SKM-1 (cell line): ENCODE measurements at regions not wholly inside any gene's neighbourhood (a gene's known extent, or its start where the extent isn't known, plus 50 kb on each side); places are given as distances from the start of the nearest gene placed in this dataset.

Source experiments
- DNase-seq: peaks from one replicate; lab custom pipeline; 2025; ENCODE audit not compliant: unreplicated experiment; lab: John Stamatoyannopoulos, UW

DNA sequence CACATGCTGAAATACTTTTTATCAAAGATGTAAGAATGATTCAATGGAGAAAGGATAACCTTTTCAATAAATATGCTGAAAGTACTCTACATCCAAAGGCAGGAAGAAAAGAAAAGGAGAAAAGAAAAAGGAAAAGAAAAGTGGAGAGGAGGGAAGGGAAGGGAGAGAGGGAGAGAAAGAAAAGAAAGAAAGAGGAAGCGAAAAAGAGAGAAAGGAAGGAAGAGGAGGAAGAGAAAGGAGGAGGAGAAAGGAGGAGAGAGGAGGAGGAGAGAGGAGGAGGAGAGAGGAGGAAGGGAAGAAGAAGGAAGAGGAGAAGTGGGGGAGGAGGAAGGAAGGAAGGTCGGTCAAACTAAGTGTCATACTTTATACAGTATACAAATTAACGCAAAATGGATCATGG lies 297.4 kb upstream of the HSF2 start:
- no peak for DNase-seq

DNA sequence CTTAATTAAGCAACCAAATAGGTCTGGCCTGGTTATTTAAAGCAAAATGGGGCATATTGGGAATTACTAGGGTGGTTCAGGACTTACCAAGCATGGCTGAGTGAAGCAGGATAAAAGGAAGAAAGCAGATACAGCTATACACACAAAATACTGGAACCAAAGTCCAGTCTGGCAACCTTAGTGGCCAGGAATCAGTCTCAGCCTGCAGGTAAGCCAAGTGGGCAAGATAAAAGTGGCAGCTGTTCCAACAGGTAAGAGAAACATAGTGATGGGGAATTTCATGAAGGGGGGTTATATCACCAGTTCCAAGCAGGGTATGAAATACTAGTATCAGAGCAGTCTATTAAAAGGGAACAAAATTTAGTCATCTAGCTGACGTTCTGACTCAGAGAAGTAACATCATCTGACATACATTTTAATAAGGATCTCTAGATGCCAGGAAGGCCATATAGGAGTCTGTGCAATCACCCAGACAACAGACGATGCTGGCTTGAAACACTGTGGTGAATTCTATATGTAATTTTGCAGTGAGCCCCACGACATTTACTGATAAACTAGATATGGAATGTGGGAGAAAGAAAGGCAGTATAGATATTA lies 292.1 kb upstream of the HSF2 start:
- DNase-seq, result no peak

DNA sequence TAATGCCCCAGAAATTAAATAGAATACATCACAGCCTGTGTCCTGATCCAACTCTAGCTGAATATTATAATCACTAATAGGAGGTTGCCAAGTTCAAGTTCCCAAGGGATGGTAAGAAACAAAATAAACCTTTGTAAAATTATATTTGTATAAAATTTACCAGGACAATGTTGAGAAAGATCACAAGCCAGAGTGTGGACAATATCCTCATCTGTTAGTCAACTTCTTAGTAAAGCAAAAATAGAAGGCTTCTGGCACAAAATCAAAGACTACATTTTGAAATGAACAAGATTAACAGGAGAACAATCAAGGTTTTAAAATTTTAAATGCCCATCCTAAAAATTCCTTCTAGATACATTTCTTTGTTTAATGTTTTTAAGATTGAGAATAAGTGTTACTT lies 290.4 kb upstream of the HSF2 start:
- DNase-seq, result no peak

DNA sequence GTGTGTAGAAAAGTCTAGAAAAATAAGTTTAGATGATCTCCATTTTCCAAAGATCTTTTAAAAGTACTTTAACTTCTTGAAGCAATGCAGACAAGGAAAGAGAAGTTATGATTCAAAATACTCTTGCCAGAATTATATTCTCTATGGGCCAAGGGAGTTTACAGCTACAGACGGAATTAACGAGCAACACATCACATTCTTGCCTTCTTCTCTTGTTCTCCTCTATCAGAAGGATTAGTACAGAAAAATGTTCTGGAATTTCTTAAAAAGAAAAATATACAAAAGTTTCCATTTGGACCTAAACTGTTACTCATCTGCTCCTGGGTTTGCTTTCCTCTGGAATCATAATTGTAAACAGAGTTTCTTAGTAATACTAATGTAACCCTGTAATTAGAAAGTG lies 284.7 kb upstream of the HSF2 start:
- DNase-seq, result no peak

DNA sequence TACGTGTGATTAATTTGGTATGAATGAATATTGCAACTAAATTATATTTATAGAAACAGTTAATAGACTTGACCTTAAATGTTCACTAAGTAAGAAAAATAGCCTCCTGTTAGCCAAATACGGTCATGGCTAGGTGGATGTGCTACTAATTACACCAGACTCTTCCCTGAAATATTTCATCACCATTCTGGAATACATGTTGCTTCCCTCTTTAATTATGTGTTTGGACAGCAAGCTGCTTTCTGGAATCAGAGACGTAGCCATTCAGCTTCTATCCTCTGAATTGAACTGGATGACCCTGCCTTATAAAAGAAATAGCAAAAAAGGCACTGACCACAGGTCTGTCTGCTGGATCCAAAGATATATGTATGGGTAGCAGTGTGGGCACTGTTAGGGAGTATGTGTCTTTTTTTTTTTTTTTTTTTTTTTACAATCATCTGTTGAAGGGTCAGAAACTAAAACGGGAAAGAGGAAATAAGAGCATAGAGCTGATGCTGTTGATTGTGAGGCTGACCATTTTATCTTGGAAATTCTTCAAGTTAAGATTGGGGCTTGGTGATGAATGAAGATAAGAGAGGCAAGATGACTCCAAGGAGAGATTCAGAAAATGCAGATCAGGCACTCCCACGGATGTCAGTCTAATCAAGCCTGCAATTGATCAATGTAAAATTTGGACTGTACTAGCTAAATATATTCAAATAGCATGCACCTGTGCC lies 283.2 kb upstream of the HSF2 start:
- no peak for DNase-seq

DNA sequence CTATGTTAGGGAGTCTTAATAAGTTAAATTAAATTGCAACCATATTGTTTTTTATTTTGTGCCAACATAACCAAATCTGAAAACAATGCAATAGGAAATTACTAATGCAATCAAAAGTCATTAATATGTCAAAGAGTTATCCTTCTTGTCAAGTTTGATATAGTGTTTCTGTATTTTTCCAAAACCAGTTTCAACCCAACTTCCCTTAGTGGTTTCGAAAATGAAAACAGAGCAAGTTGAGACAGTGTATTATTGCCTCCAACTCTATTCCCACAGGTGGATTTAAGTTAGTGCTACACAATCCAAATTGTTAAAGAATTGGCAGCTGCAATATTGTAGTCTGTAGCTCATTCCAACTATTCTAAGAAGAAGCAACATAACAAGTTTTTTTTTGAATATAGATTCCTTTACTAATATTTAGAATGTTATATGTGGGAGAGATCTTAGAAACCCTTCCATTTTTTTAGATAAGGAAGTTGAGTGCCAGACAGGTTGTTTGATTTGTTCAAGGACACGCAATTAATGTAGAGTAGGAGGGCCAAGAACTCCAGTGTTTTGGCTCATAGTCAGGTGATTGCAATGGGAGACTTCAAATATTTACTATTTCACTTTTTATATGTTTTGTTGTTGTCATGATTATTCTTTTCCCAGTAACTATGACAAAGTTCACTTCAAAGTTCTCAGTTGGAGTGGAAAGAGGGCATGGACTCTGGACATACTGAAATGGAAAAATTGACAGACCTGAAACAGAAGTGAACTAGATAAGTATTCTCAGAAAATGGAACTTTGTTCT lies 282.4 kb upstream of the HSF2 start:
- no peak for DNase-seq

DNA sequence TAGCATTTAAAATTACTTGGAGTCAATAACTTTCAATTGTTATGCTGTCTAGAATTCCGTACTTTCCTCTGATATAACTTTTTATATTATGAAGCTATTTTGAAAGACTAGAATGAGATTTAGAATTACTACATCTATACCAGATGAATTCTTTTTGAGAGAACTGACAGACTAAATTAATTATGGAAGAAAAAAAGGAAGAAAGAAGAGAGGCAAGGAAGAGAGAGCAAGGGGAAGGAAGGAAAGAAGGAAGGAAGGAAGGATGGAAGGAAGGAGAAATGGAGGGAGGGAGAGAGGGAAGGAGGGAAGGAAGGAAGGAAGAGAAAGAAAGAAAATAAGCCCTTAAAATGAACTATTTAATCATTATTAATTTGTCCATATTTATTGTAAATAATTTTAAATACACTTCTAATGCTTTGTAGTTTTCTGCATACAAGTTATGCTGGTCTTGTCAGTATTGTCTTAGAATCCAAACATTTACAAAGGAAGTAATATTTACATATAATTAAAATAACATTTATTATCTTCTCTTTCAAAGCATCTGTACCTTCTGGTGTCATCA lies 280.4 kb upstream of the HSF2 start:
- DNase-seq, result no peak

DNA sequence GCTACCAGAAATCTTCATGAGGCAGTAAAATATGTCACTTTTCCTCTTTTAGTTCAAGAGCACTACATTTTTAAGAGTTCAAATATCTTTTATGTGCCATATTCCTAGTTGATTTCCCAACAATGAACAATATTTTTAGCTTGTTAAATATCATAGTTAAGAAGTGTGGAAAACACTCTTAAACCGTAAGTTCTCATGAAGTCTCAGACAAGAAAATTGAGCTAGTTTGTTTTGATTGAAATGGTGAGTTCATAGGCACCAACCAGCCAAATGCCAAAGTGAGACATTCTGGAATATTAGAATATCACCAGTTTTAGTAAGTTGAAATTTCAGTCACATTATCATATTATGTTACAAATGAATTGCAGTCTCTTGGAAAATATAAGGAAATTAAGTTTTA lies 277.2 kb upstream of the HSF2 start:
- DNase-seq, result no peak

DNA sequence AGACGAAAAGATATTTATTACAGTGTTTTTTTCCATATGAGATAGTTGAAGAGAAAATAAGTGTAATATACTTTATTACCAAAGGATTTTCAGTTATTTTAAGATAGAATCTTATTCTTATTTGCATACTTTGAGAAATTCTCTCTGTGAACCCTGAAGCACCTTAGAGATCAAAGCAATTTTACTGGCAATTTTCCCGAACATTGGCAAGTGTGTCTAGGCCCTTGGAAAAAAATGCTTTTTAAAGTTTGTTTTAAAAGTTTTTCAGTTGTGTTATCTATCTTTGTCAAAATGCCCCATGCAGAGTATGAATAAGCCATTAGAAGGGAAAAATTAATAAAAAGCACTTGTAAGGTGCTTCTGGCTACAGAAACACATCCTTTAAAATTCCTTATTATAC lies 276.8 kb upstream of the HSF2 start:
- no peak for DNase-seq

DNA sequence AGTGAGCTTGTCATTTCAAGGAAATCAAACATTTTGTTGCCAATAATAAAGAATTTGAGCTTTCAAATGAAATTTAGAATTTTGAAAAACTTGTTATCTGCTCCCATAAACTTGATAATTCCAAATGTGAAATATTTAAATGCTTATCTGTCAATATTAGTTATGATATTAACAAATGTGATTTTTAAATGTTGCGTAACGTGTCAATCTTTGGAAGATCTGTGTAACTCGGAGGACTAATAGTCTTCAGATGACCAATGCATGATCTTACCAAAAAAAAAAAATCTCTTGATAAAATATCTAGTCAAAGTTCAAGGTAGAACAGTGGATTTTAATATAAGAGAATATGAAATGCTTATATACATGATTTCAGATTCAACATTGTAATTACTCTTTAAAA lies 274.5 kb upstream of the HSF2 start:
- DNase-seq, result no peak

DNA sequence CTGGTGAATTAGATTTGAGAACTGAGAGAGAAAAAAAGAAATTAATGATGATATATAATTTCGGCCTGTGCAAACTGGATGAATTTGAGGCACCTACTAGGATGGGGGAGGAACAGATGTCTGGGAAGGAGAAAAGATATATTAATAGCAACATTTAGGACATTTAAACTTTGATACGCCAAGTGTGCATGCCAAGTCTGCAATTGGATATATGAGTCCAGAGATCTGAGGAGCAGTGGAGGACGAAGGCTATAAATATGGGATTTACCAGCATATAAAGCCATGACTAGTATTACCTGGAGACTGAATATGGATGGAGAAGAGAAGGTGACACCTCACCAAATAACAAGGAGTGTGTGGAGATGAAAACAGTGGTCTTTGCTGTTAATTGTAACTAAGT lies 272.6 kb upstream of the HSF2 start:
- DNase-seq, result no peak

DNA sequence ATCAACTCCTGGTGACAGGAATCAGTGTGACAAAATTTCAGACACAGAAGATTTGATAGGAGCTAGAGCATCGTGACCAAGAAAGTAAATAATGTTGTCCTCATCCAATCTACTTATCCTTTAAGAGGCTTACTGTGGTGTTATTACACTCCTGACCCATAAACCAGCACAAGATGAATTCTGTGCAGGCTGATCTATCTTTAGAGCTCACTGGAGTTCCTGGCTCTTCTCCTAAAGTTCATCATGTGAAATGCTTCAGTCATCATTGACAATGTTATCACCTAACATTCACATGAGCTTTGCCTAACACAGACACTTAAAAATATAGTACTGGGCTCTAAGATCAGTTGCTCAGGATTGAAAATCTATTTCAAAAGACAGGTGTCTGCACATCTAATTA lies 271.0 kb upstream of the HSF2 start:
- no peak for DNase-seq

DNA sequence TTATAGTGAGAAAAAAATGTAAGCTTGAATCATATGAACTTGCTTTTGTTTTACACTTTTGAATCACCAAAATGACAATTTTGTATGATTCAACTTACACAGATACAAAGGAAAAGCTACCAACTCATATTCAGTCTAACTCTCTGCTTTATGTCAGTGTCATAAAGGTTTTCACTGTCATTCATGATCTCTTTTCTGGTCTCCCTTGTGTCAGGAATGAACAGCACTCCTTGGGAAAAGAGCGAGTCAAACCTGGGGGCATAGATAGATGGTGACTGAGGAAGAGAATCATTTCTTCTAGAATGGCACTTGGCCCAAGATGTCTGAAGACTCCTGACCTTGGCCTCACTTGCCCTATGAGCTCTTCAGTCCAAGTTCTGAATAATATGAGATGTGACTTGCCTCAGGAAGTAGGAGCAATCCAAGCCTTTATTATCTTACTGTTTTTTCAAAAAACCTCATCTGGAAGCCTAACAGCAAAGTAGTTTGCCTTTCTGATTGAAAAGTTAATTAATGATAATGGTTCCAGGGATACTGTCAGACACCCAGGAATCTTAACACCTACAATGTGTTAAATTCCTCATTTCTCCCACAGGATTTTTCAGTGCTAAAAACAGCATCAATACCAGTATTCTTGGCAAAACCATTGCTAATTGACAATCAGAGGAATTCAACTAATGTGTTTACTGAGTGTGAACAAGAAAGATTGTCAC lies 270.0 kb upstream of the HSF2 start:
- no peak for DNase-seq

DNA sequence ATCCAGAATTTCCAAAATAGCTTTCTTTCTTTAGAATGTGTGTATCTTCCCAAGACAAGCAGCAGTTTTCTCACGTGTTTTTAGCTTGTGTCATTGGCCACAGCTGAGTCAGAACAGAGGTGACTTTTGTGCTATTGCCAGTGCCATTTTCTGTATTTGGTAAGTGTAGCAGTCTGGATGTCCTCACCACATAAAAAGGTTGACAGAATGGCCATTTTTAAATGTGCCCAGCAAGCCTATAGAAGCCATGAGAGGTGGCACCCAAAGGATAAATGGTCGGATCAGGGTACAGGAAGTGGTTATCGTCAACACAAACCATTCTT lies 269.5 kb upstream of the HSF2 start:
- DNase-seq, result no peak

DNA sequence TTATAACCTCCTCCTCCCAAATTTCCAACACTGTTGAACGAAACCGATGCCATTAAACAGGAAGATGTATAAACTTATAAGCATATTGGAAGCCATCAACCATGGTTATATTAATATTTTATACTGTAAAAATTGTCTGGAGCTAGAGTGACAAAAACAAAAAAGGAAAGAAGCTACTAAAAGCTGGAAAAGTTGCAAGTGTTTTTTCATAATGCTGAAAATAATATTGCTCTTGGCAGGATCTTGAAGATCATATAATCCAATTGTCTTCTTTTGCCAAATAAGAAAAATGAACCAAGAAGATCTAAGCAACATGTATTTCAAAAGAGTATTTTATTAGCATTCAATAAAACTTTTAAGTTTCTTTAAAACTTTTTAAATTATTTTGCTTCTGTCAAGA lies 268.9 kb upstream of the HSF2 start:
- DNase-seq, result no peak

DNA sequence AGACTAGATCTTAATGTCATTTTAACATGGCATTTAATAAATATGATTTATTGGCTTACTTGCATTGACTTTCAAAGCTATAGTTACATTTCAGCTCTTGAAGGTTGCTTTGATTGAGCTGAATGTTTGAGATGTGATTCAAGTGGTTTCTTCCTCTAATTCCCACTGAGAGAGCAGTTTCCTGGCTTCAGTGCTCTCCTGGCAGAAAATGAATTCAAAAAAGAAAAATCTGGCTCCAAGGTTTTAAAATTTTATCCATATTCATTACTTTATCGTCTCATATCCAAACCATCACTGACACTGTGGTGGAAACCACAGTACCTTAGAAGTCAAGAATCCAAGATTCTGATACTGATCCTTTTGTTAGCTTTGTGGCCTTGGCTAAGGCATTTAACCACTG lies 263.1 kb upstream of the HSF2 start:
- no peak for DNase-seq

DNA sequence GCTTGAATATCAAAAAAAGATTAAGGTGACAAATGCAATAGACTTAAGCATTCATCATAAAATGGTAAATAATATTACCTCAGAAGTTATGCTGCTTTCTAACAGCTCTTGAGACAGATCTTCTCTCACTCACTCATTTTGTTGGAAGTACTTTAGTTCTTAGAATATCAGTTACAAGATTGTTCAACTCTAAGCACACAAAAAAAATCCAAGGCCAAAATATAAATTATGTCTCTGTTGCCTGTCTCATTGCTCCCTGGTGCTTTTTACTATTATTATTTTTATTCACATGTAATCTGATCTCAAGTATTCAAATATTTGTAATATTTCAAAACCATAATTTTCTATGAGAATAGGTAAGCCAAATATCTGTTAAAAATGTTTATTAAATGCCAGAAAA lies 259.4 kb upstream of the HSF2 start:
- no peak for DNase-seq

DNA sequence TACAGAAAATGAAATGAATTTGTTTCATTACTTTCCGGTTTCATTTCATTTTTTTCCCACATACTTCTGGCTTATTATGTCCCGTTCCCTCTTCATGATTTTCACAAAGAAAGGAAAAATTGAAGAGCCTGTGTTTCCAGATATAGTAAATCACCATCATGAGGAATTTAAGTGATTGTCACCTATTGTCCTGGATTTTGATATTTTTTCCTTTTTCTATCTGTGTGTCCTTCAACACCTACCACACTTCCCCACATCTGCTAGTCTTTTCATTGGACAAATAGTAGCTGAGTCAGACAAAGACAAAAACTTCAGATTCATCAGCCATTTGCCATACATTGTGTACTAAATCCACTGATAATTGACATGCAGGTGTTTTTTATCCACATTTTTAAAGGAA lies 258.2 kb upstream of the HSF2 start:
- no peak for DNase-seq

DNA sequence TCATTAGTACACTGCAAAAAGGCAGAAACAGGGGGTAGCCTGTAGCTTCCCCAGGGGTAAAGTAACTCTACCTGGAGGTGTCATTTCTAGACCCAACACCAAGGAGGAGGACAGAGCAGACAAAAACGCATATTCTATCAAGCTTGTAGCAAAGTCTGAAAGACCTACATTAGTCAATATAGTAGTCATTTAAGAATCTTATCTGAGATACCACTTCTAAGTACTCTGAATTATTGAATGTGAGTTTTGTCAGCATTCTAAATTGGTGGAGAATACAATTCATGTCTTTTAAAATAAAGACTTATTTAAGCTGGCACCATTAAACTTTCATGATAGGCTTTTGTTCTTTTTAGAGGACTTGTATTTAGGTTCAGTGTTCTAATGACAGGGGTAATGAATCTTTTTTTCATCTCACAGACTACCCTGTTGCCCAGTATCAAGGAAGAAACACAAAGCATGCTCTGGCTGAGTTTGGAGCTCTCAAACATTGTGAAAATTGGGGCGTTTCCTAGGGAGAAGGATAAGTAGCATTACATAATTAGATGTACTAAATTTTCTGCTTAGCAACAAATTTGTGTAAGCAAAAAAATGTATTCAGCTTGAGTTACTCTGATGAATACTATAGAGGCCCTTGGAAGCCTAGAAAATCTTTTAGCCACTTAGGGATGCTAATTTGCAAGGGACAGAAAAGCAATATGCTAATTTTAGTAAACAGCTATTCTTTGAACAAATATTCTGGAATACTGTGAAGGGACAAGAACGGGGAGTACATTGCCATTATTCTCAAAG lies 255.4 kb upstream of the HSF2 start:
- no peak for DNase-seq

DNA sequence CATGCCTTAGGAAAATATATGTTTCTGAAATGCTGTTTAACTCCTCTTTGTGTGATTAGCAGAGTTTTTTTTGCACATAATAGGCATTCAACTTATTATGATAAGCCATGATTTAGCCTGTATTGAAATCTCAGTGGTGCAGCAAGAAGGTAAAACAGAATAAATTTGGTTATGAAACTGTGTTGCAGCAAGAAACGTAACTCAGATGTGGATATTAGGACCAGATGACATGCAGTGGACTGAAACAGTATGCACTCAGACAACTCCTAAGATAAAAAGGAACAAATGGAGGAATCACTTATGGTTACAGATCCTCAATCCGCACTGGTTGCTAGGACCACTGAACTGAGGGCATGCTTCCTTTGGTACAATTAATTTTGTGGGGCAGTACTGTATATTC lies 254.2 kb upstream of the HSF2 start:
- DNase-seq, result no peak

DNA sequence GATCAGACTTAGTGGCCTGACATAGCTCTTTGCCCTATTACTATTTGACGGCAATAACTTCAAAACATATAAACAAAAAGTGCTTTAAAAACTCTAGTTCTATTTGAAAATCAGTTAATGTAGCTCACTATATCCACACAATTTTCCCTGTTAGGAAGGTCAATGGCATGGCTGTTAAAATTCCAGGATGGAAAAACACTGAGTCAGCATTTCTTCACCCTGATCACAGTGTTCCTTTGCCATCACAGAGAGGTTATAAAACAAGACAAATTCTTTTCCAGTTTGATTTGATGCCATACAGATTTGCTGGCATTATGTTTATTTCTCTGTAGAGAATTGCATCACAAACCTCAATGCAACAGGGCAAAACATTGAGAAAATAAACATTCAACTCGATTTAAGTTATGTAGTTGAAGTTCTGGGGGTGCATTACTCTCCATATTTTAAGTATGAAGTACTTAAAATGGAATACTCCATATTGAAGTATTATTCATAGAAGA lies 253.7 kb upstream of the HSF2 start:
- no peak for DNase-seq
